SK-N-SH (cell line): ENCODE measurements at regions not wholly inside any gene's neighbourhood (a gene's known extent, or its start where the extent isn't known, plus 50 kb on each side); places are given as distances from the start of the nearest gene placed in this dataset.

ENCODE experiments used
- CTCF ChIP-seq: fragments of 200-600 bp; sonication (generic); IDR thresholded peaks from 2 replicates; pipeline ENCODE4 v1.6.1; 2017; ENCODE audit warnings: antibody characterized with exemption, mild to moderate bottlenecking, moderate library complexity
- EP300 ChIP-seq, 2 experiments: IDR thresholded peaks; 2 replicates each; pipeline versions ENCODE4 v1.4.0 to v1.6.1; 2012; ENCODE audit warnings: borderline replicate concordance in 1 of 2, low read depth in 1 of 2, low read length in 1 of 2
- POLR2AphosphoS5 ChIP-seq: IDR thresholded peaks from 2 replicates; pipeline ENCODE4 v1.6.1; 2012; ENCODE audit warnings: low read depth, low read length
- REST ChIP-seq: IDR thresholded peaks from 2 replicates; pipeline ENCODE4 v1.6.1; 2012; ENCODE audit warnings: mild to moderate bottlenecking, low read depth, low read length, moderate library complexity
- TAF1 ChIP-seq: IDR thresholded peaks from 2 replicates; pipeline ENCODE4 v1.6.1; 2012; ENCODE audit warnings: low read depth, mild to moderate bottlenecking, low read length, moderate library complexity, borderline replicate concordance

DNA sequence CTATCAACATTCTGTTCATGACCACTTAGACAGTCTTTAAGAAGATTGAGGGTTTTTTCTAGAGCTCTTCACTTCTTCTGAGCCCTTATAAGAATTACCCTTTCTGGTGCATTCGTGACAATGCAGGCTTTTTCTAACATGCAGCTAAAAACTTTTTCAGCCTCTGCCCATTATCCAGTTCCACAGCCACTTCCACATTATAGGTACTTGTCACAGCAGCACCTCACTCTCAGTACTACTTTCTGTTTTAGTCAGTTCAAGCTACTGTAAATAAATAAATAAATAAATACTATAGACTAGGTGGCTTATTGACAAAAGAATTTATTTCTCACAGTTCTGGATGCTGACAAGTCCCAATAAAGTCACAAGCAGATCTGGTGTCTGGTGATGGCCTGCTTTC lies 284.4 kb upstream of the PKN2 start:
- TF ChIP-seq CTCF = no peak
- TF ChIP-seq TAF1 = no peak
- no peak for TF ChIP-seq POLR2AphosphoS5
- no peak for TF ChIP-seq REST
- TF ChIP-seq EP300 (IDR thresholded peaks at IDR 0.05; ENCODE audit: borderline replicate concordance in 1 of 2, low read depth in 1 of 2, low read length in 1 of 2) = no peak
